Activated T-helper 2 cell treated with anti-CD3 and anti-CD28 coated beads, Interferon-gamma antibody, Interleukin-2, Interleukin-4, amounts not matched to agents 10 μg/mL and 5 μg/mL and 100 μg/mL, durations not matched to agents 14 hours and 24 hours and 36 hours (primary cell): ENCODE measurements at regions not wholly inside any gene's neighbourhood (a gene's known extent, or its start where the extent isn't known, plus 50 kb on each side); places are given as distances from the start of the nearest gene placed in this dataset.

Experiments
- DNase-seq: peaks from one replicate; pipeline ENCODE4 v3.0.0; 2021; ENCODE audit warnings: low spot score
- H3K27ac Mint-ChIP-seq: one replicate; pipeline ENCODE4 v1.8.0; 2021; ENCODE audit warnings: mixed read lengths
- H3K27me3 Mint-ChIP-seq: one replicate; pipeline ENCODE4 v1.8.0; 2021; ENCODE audit warnings: low read depth, mixed read lengths
- H3K36me3 Mint-ChIP-seq: one replicate; pipeline ENCODE4 v1.8.0; 2021; ENCODE audit warnings: low read depth, mixed read lengths
- H3K4me1 Mint-ChIP-seq: one replicate; pipeline ENCODE4 v1.8.0; 2021; ENCODE audit warnings: low read depth, mixed read lengths
- H3K4me3 Mint-ChIP-seq: one replicate; pipeline ENCODE4 v1.8.0; 2021; ENCODE audit warnings: low read depth, mild to moderate bottlenecking, moderate library complexity, mixed read lengths
- H3K9me3 Mint-ChIP-seq: one replicate; pipeline ENCODE4 v1.8.0; 2021; ENCODE audit warnings: mixed read lengths
- intact Hi-C: fragments of 100-400 bp; cut with micrococcal nuclease; formaldehyde crosslinking; loops from one replicate; pipeline ENCODE4 v1.15.1; 2023

GRCh38 chr18:75779450-75779849 lies 351.9 kb upstream of the SMIM21 start:
- Mint-ChIP-seq H3K27me3 (no peaks in the 10 kb centered on the region), H3K27ac (no peak overlapping the region), H3K4me1 (no peaks in the 10 kb centered on the region), H3K9me3 (no peaks in the 10 kb centered on the region), H3K36me3 (no peaks in the 10 kb centered on the region), H3K4me3 (no peak overlapping the region)
- no peak for DNase-seq
- intact Hi-C loops = no loop called here

- Mint-ChIP-seq H3K27me3 (no peaks in the 10 kb centered on the region), H3K36me3 (no peaks in the 10 kb centered on the region), H3K4me3 (no peak overlapping the region), H3K27ac (no peak overlapping the region), H3K4me1 (no peaks in the 10 kb centered on the region), H3K9me3 (no peaks in the 10 kb centered on the region)
- DNase-seq = no peak
- intact Hi-C loops = no loop called here
Measured at GRCh38 chr18:75777630-75778029, 350.1 kb upstream of the SMIM21 start.

- H3K27me3 Mint-ChIP-seq = no peaks in the 10 kb centered on the region
- intact Hi-C loops = no loop called here
- no peak overlapping the region for H3K27ac Mint-ChIP-seq
- H3K36me3 Mint-ChIP-seq = no peaks in the 10 kb centered on the region
- no peaks in the 10 kb centered on the region for H3K9me3 Mint-ChIP-seq
- H3K4me3 Mint-ChIP-seq = no peak overlapping the region
- no peak for DNase-seq
- no peaks in the 10 kb centered on the region for H3K4me1 Mint-ChIP-seq
Measured at GRCh38 chr18:75775121-75775520, 347.6 kb upstream of the SMIM21 start.

GRCh38 chr18:75773618-75774017 lies 346.1 kb upstream of the SMIM21 start:
- no peak for DNase-seq
- Mint-ChIP-seq H3K36me3 (no peaks in the 10 kb centered on the region), H3K9me3 (no peaks in the 10 kb centered on the region), H3K4me3 (no peak overlapping the region), H3K4me1 (no peaks in the 10 kb centered on the region), H3K27ac (no peak overlapping the region), H3K27me3 (no peaks in the 10 kb centered on the region)
- intact Hi-C loops = no loop called here

- Mint-ChIP-seq H3K36me3 (no peaks in the 10 kb centered on the region), H3K9me3 (no peaks in the 10 kb centered on the region), H3K4me3 (no peak overlapping the region), H3K4me1 (no peaks in the 10 kb centered on the region), H3K27ac (no peak overlapping the region), H3K27me3 (no peaks in the 10 kb centered on the region)
- no peak for DNase-seq
- intact Hi-C loops = no loop called here
Measured at GRCh38 chr18:75762758-75763157, 335.3 kb upstream of the SMIM21 start.

- Mint-ChIP-seq H3K4me1 (no peaks in the 10 kb centered on the region), H3K27ac (no peak overlapping the region), H3K36me3 (no peaks in the 10 kb centered on the region), H3K9me3 (no peaks in the 10 kb centered on the region), H3K27me3 (no peaks in the 10 kb centered on the region), H3K4me3 (no peak overlapping the region)
- intact Hi-C loops = no loop called here
- no peak for DNase-seq
Measured at GRCh38 chr18:75760208-75760607, 332.7 kb upstream of the SMIM21 start.

- Mint-ChIP-seq H3K27ac (no peak overlapping the region), H3K4me1 (no peaks in the 10 kb centered on the region), H3K9me3 (no peaks in the 10 kb centered on the region), H3K27me3 (no peaks in the 10 kb centered on the region), H3K4me3 (no peak overlapping the region), H3K36me3 (no peaks in the 10 kb centered on the region)
- intact Hi-C loops = no loop called here
- DNase-seq = no peak
Measured at GRCh38 chr18:75757951-75758350, 330.4 kb upstream of the SMIM21 start.

GRCh38 chr18:75754433-75754832 lies 326.9 kb upstream of the SMIM21 start:
- DNase-seq = no peak
- H3K36me3 Mint-ChIP-seq = no peaks in the 10 kb centered on the region
- no peaks in the 10 kb centered on the region for H3K4me1 Mint-ChIP-seq
- intact Hi-C loops = no loop called here
- H3K27me3 Mint-ChIP-seq = no peaks in the 10 kb centered on the region
- H3K9me3 Mint-ChIP-seq = no peaks in the 10 kb centered on the region
- no peak overlapping the region for H3K4me3 Mint-ChIP-seq
- H3K27ac Mint-ChIP-seq = no peak overlapping the region

GRCh38 chr18:75753753-75754152 lies 326.2 kb upstream of the SMIM21 start:
- Mint-ChIP-seq H3K4me3 (no peak overlapping the region), H3K27me3 (no peaks in the 10 kb centered on the region), H3K36me3 (no peaks in the 10 kb centered on the region), H3K9me3 (no peaks in the 10 kb centered on the region), H3K27ac (no peak overlapping the region), H3K4me1 (no peaks in the 10 kb centered on the region)
- intact Hi-C loops = no loop called here
- DNase-seq = no peak

- Mint-ChIP-seq H3K4me3 (no peak overlapping the region), H3K27ac (no peak overlapping the region), H3K36me3 (no peaks in the 10 kb centered on the region), H3K9me3 (no peaks in the 10 kb centered on the region), H3K27me3 (no peaks in the 10 kb centered on the region), H3K4me1 (no peaks in the 10 kb centered on the region)
- intact Hi-C loops = no loop called here
- no peak for DNase-seq
Measured at GRCh38 chr18:75752740-75753263, 325.3 kb upstream of the SMIM21 start.

- Mint-ChIP-seq H3K36me3 (no peaks in the 10 kb centered on the region), H3K4me1 (no peaks in the 10 kb centered on the region), H3K27ac (no peak overlapping the region), H3K27me3 (no peaks in the 10 kb centered on the region), H3K9me3 (no peaks in the 10 kb centered on the region), H3K4me3 (no peak overlapping the region)
- intact Hi-C loops = no loop called here
- no peak for DNase-seq
Measured at GRCh38 chr18:75745147-75745546, 317.6 kb upstream of the SMIM21 start.

GRCh38 chr18:75742516-75742915 lies 315.0 kb upstream of the SMIM21 start:
- H3K9me3 Mint-ChIP-seq = no peaks in the 10 kb centered on the region
- H3K4me3 Mint-ChIP-seq = no peak overlapping the region
- no peaks in the 10 kb centered on the region for H3K4me1 Mint-ChIP-seq
- intact Hi-C loops = no loop called here
- H3K27ac Mint-ChIP-seq = no peak overlapping the region
- H3K36me3 Mint-ChIP-seq = no peaks in the 10 kb centered on the region
- DNase-seq = no peak
- no peaks in the 10 kb centered on the region for H3K27me3 Mint-ChIP-seq

- DNase-seq = no peak
- Mint-ChIP-seq H3K36me3 (no peaks in the 10 kb centered on the region), H3K4me3 (no peak overlapping the region), H3K27me3 (no peaks in the 10 kb centered on the region), H3K27ac (no peak overlapping the region), H3K9me3 (no peaks in the 10 kb centered on the region), H3K4me1 (no peaks in the 10 kb centered on the region)
- intact Hi-C loops = no loop called here
Measured at GRCh38 chr18:75739682-75740081, 312.2 kb upstream of the SMIM21 start.

- no peaks in the 10 kb centered on the region for H3K27me3 Mint-ChIP-seq
- no peak overlapping the region for H3K27ac Mint-ChIP-seq
- DNase-seq = no peak
- intact Hi-C loops = no loop called here
- H3K4me1 Mint-ChIP-seq = no peaks in the 10 kb centered on the region
- no peaks in the 10 kb centered on the region for H3K9me3 Mint-ChIP-seq
- H3K36me3 Mint-ChIP-seq = no peaks in the 10 kb centered on the region
- H3K4me3 Mint-ChIP-seq = no peak overlapping the region
Measured at GRCh38 chr18:75735291-75735690, 307.8 kb upstream of the SMIM21 start.
